DOHH2 (cell line): ENCODE measurements at regions not wholly inside any gene's neighbourhood (a gene's known extent, or its start where the extent isn't known, plus 50 kb on each side); places are given as distances from the start of the nearest gene placed in this dataset.

ENCODE experiments used
- CTCF ChIP-seq: fragments of 200-600 bp; sonication (generic); IDR thresholded peaks from one replicate; pipeline ENCODE4 v1.5.1; 2014; ENCODE audit warnings: antibody characterized with exemption, mild to moderate bottlenecking, low read depth, low read length; ENCODE audit not compliant: poor library complexity, severe bottlenecking
- EZH2phosphoT487 ChIP-seq: fragments of 200-600 bp; sonication (generic); IDR thresholded peaks from 2 replicates; pipeline ENCODE4 v1.6.1; 2017; ENCODE audit warnings: borderline replicate concordance, mild to moderate bottlenecking, antibody characterized with exemption, low read length, moderate library complexity, mixed read lengths

DNA sequence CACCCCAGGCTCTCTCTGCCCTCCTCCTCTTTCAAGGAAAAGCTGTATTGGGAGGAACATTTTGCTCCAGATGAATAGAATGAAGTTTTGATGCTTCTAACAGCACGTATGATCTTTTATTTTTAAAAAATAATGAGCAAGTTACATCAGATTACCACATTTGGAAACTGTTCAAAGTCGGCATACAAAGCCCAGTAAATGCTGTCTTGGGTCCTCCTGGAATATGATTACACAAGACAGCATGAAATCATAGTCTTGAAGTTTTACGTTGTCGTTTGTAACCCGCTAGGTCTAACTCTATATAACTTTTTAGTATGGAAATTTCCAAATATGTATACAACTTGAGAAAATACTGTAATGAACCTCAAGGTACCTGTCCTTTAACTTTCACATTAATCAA, 385.6 kb downstream of the HLX start:
- TF ChIP-seq CTCF (no peak), EZH2phosphoT487 (no peak)
